Muscle layer of colon (tissue), 2 donors: ENCODE measurements at regions not wholly inside any gene's neighbourhood (a gene's known extent, or its start where the extent isn't known, plus 50 kb on each side); places are given as distances from the start of the nearest gene placed in this dataset.

ENCODE experiments used
- H3K27ac ChIP-seq: one replicate; pipeline ENCODE4 v1.7.0; 2013; ENCODE audit warnings: low read depth, mild to moderate bottlenecking, low read length, moderate library complexity
- H3K27me3 ChIP-seq, 2 donors: one replicate each; pipeline ENCODE4 v1.7.0; 2013; ENCODE audit warnings: low read length in 2 of 2, mild to moderate bottlenecking in 2 of 2; ENCODE audit not compliant: insufficient read depth in 2 of 2, control insufficient read depth in 1 of 2
- H3K36me3 ChIP-seq: one replicate; pipeline ENCODE4 v1.7.0; 2013; ENCODE audit warnings: mild to moderate bottlenecking, low read length; ENCODE audit not compliant: insufficient read depth
- H3K4me1 ChIP-seq: one replicate; pipeline ENCODE4 v1.7.0; 2013; ENCODE audit warnings: mild to moderate bottlenecking, low read length; ENCODE audit not compliant: insufficient read depth
- H3K4me3 ChIP-seq, 2 donors: one replicate each; pipeline ENCODE4 v1.7.0; 2013; ENCODE audit warnings: low read length in 2 of 2, low read depth in 1 of 2, mild to moderate bottlenecking in 1 of 2, moderate library complexity in 1 of 2
- H3K9ac ChIP-seq: one replicate; pipeline ENCODE4 v1.7.0; 2013; ENCODE audit warnings: low read length
- H3K9me3 ChIP-seq: one replicate; pipeline ENCODE4 v1.7.0; 2013; ENCODE audit warnings: mild to moderate bottlenecking, low read length
- donor health status: abdominal sarcoma.
- donor health status: Adenocarcinoma of cecum.

- no peak overlapping the region for H3K4me3 ChIP-seq
- no peak overlapping the region for H3K27ac ChIP-seq
- H3K9ac ChIP-seq: no peak overlapping the region
- H3K36me3 ChIP-seq: no peaks in the 10 kb centered on the region
- no peaks in the 10 kb centered on the region for H3K27me3 ChIP-seq
- no peaks in the 10 kb centered on the region for H3K9me3 ChIP-seq
- no peaks in the 10 kb centered on the region for H3K4me1 ChIP-seq
Observed at GRCh38 chr4:41394481-41394894, 137.8 kb downstream of the UCHL1 start.

GRCh38 chr4:41396214-41396613 is 139.5 kb downstream of the UCHL1 start:
- Histone ChIP-seq H3K27me3 (no peaks in the 10 kb centered on the region), H3K27ac (no peak overlapping the region), H3K4me3 (no peak overlapping the region), H3K9ac (no peak overlapping the region), H3K9me3 (no peaks in the 10 kb centered on the region), H3K4me1 (no peaks in the 10 kb centered on the region), H3K36me3 (no peaks in the 10 kb centered on the region)

GRCh38 chr4:41396869-41397268 is 140.1 kb downstream of the UCHL1 start:
- no peak overlapping the region for H3K9ac ChIP-seq
- H3K36me3 ChIP-seq: no peaks in the 10 kb centered on the region
- no peaks in the 10 kb centered on the region for H3K9me3 ChIP-seq
- no peak overlapping the region for H3K27ac ChIP-seq
- no peaks in the 10 kb centered on the region for H3K27me3 ChIP-seq
- no peaks in the 10 kb centered on the region for H3K4me1 ChIP-seq
- H3K4me3 ChIP-seq: no peak overlapping the region

- Histone ChIP-seq H3K4me3 (no peak overlapping the region), H3K27ac (no peak overlapping the region), H3K9ac (no peak overlapping the region), H3K4me1 (no peaks in the 10 kb centered on the region), H3K9me3 (no peaks in the 10 kb centered on the region), H3K27me3 (no peaks in the 10 kb centered on the region), H3K36me3 (no peaks in the 10 kb centered on the region)
Observed at GRCh38 chr4:41399231-41399630, 138.7 kb upstream of the LIMCH1 start.

GRCh38 chr4:41400296-41400695 is 137.7 kb upstream of the LIMCH1 start:
- no peaks in the 10 kb centered on the region for H3K4me1 ChIP-seq
- H3K9ac ChIP-seq: no peak overlapping the region
- H3K9me3 ChIP-seq: no peaks in the 10 kb centered on the region
- no peaks in the 10 kb centered on the region for H3K36me3 ChIP-seq
- H3K27me3 ChIP-seq: no peaks in the 10 kb centered on the region
- H3K4me3 ChIP-seq: no peak overlapping the region
- H3K27ac ChIP-seq: no peak overlapping the region

- H3K36me3 ChIP-seq: no peaks in the 10 kb centered on the region
- peaks cover 5% of the 10 kb centered on the region for H3K4me1 ChIP-seq
- H3K27ac ChIP-seq: no peak overlapping the region
- no peak overlapping the region for H3K9ac ChIP-seq
- H3K27me3 ChIP-seq: no peaks in the 10 kb centered on the region
- no peak overlapping the region for H3K4me3 ChIP-seq
- no peaks in the 10 kb centered on the region for H3K9me3 ChIP-seq
Observed at GRCh38 chr4:41405464-41406112, 132.4 kb upstream of the LIMCH1 start.

GRCh38 chr4:41406113-41406516 is 131.8 kb upstream of the LIMCH1 start:
- Histone ChIP-seq H3K9ac (no peak overlapping the region), H3K27me3 (no peaks in the 10 kb centered on the region), H3K4me3 (no peak overlapping the region), H3K27ac (no peak overlapping the region), H3K9me3 (no peaks in the 10 kb centered on the region), H3K36me3 (no peaks in the 10 kb centered on the region), H3K4me1 (peaks cover 5% of the 10 kb centered on the region)

- H3K27me3 ChIP-seq: no peaks in the 10 kb centered on the region
- peaks cover 5% of the 10 kb centered on the region for H3K4me1 ChIP-seq
- H3K36me3 ChIP-seq: no peaks in the 10 kb centered on the region
- H3K27ac ChIP-seq: no peak overlapping the region
- H3K4me3 ChIP-seq: no peak overlapping the region
- H3K9me3 ChIP-seq: no peaks in the 10 kb centered on the region
- H3K9ac ChIP-seq: no peak overlapping the region
Observed at GRCh38 chr4:41408150-41408549, 129.8 kb upstream of the LIMCH1 start.

- H3K4me1 ChIP-seq: peaks cover 5% of the 10 kb centered on the region
- no peaks in the 10 kb centered on the region for H3K27me3 ChIP-seq
- H3K36me3 ChIP-seq: no peaks in the 10 kb centered on the region
- H3K9me3 ChIP-seq: no peaks in the 10 kb centered on the region
- H3K27ac ChIP-seq: no peak overlapping the region
- H3K4me3 ChIP-seq: no peak overlapping the region
- no peak overlapping the region for H3K9ac ChIP-seq
Observed at GRCh38 chr4:41408859-41409593, 128.9 kb upstream of the LIMCH1 start.

- no peaks in the 10 kb centered on the region for H3K9me3 ChIP-seq
- H3K4me3 ChIP-seq: no peak overlapping the region
- no peaks in the 10 kb centered on the region for H3K36me3 ChIP-seq
- H3K27ac ChIP-seq: no peak overlapping the region
- no peaks in the 10 kb centered on the region for H3K27me3 ChIP-seq
- H3K4me1 ChIP-seq: peaks cover 5% of the 10 kb centered on the region
- no peak overlapping the region for H3K9ac ChIP-seq
Observed at GRCh38 chr4:41409594-41409895, 128.4 kb upstream of the LIMCH1 start.

- no peak overlapping the region for H3K27ac ChIP-seq
Observed at GRCh38 chr4:41410049-41410448, 127.9 kb upstream of the LIMCH1 start.

More at GRCh38 chr4:41410049-41410448, 127.9 kb upstream of the LIMCH1 start:
- Histone ChIP-seq H3K36me3 (no peaks in the 10 kb centered on the region), H3K4me3 (no peak overlapping the region), H3K27me3 (no peaks in the 10 kb centered on the region), H3K4me1 (peaks cover 5% of the 10 kb centered on the region), H3K9ac (no peak overlapping the region), H3K9me3 (no peaks in the 10 kb centered on the region)
